SK-N-SH (cell line): ENCODE measurements at regions not wholly inside any gene's neighbourhood (a gene's known extent, or its start where the extent isn't known, plus 50 kb on each side); places are given as distances from the start of the nearest gene placed in this dataset.
"Not testable (repeated sequence)": the region's sequence is repeated elsewhere in the genome, so short reads cannot be mapped to it uniquely, and the experiment has no call there.

ENCODE experiments used
- CTCF ChIA-PET: fragments of 300-600, 350-600 bp; formaldehyde crosslinking; extraction: SDS; loops from one replicate; lab custom pipeline; 2021; lab: Yijun Ruan, JAX
- POLR2A ChIA-PET: fragments of 350-600 bp; sonication (Branson Sonifier 250); formaldehyde crosslinking; extraction: SDS; loops from one replicate; lab custom pipeline; 2020; ENCODE audit warnings: antibody characterized with exemption, inconsistent platforms; lab: Yijun Ruan, JAX
- DNase-seq: peaks from one replicate; pipeline ENCODE4 v3.0.0; 2012
- H2AFZ ChIP-seq: fragments of 200-600 bp; sonication (generic); 2 replicates; pipeline ENCODE4 v1.8.1; 2016; ENCODE audit warnings: antibody characterized with exemption, mild to moderate bottlenecking, low read depth
- H3F3A ChIP-seq: fragments of 200-600 bp; sonication (generic); replicated peaks from 2 replicates; pipeline ENCODE3; 2016; ENCODE audit warnings: antibody characterized with exemption, mild to moderate bottlenecking; ENCODE audit not compliant: insufficient read depth
- H3K27ac ChIP-seq, 2 experiments: fragments of 200-500 bp in 1 of 2; fragments of 200-600 bp in 1 of 2; sonication (Bioruptor generic) in 1 of 2; sonication (generic), shearing (Covaris generic) in 1 of 2; 2 replicates each; pipeline versions ENCODE4 v1.5.1 to v1.6.1; 2014 to 2016; ENCODE audit warnings: low read depth in 2 of 2, inconsistent platforms in 1 of 2, low read length in 1 of 2, mild to moderate bottlenecking in 1 of 2, mixed read lengths in 1 of 2
- H3K27me3 ChIP-seq: fragments of 200-600 bp; sonication (generic), shearing (Covaris generic); 2 replicates; pipeline ENCODE4 v1.6.1; 2016; ENCODE audit warnings: mixed run types; ENCODE audit not compliant: insufficient read depth
- H3K36me3 ChIP-seq, 2 experiments: fragments of 200-500 bp in 1 of 2; fragments of 200-600 bp in 1 of 2; sonication (Bioruptor generic) in 1 of 2; sonication (generic) in 1 of 2; replicated peaks in 1 of 2; 2 replicates each; pipeline versions ENCODE3 to v1.5.1; 2014 to 2016; ENCODE audit warnings: low read length in 1 of 2, mild to moderate bottlenecking in 1 of 2; ENCODE audit not compliant: insufficient read depth in 2 of 2, control insufficient read depth in 1 of 2
- H3K4me1 ChIP-seq, 2 experiments: fragments of 200-500 bp in 1 of 2; fragments of 200-600 bp in 1 of 2; sonication (Bioruptor generic) in 1 of 2; sonication (generic), shearing (Covaris generic) in 1 of 2; 2 replicates each; pipeline versions ENCODE4 v1.5.1 to v1.6.1; 2014 to 2016; ENCODE audit warnings: low read depth in 1 of 2, low read length in 1 of 2, mixed run types in 1 of 2; ENCODE audit not compliant: insufficient read depth in 2 of 2, control insufficient read depth in 1 of 2
- H3K4me2 ChIP-seq: fragments of 200-600 bp; sonication (generic), shearing (Covaris generic); 2 replicates; pipeline ENCODE4 v1.6.1; 2017; ENCODE audit warnings: mixed run types
- H3K4me3 ChIP-seq, 2 experiments: fragments of 200-500 bp in 1 of 2; fragments of 200-600 bp in 1 of 2; sonication (Bioruptor generic) in 1 of 2; sonication (generic), shearing (Covaris generic) in 1 of 2; 2 replicates each; pipeline versions ENCODE4 v1.5.1 to v1.8.1; 2014 to 2016; ENCODE audit warnings: low read depth in 2 of 2, inconsistent platforms in 1 of 2, low read length in 1 of 2, mild to moderate bottlenecking in 1 of 2, mixed read lengths in 1 of 2, moderate library complexity in 1 of 2
- H3K79me2 ChIP-seq: fragments of 200-600 bp; sonication (generic); 2 replicates; pipeline ENCODE4 v1.8.1; 2017; ENCODE audit warnings: mild to moderate bottlenecking; ENCODE audit not compliant: insufficient read depth
- H3K9ac ChIP-seq: fragments of 200-600 bp; sonication (generic); 2 replicates; pipeline ENCODE4 v1.6.1; 2017; ENCODE audit warnings: mixed run types
- H3K9me2 ChIP-seq: fragments of 200-600 bp; sonication (generic); 2 replicates; pipeline ENCODE4 v1.6.1; 2017; ENCODE audit warnings: mixed run types
- H3K9me3 ChIP-seq: fragments of 200-600 bp; sonication (generic); 2 replicates; pipeline ENCODE4 v1.6.1; 2017; ENCODE audit warnings: mixed run types, mild to moderate bottlenecking, moderate library complexity
- H4K20me1 ChIP-seq: fragments of 200-600 bp; sonication (generic); 2 replicates; pipeline ENCODE4 v1.6.1; 2017; ENCODE audit warnings: mild to moderate bottlenecking, mixed run types; ENCODE audit not compliant: insufficient read depth
- CHD2 ChIP-seq: fragments of 150-350 bp; IDR thresholded peaks from 2 replicates; pipeline ENCODE4 v1.6.1; 2018; ENCODE audit warnings: low read length; ENCODE audit not compliant: partially characterized antibody
- ELF1 ChIP-seq: IDR thresholded peaks from 2 replicates; pipeline ENCODE4 v1.4.0; 2012
- EP300 ChIP-seq, 2 experiments: IDR thresholded peaks; 2 replicates each; pipeline versions ENCODE4 v1.4.0 to v1.6.1; 2012; ENCODE audit warnings: borderline replicate concordance in 1 of 2, low read depth in 1 of 2, low read length in 1 of 2
- EZH2phosphoT487 ChIP-seq: fragments of 200-600 bp; sonication (generic); IDR thresholded peaks from 2 replicates; pipeline ENCODE4 v1.6.1; 2017; ENCODE audit warnings: low read depth, mixed run types, mild to moderate bottlenecking, antibody characterized with exemption, moderate library complexity, borderline replicate concordance
- FOSL2 ChIP-seq: IDR thresholded peaks from 2 replicates; pipeline ENCODE4 v1.4.0; 2012; ENCODE audit warnings: low read depth, mild to moderate bottlenecking, moderate library complexity, borderline replicate concordance
- GABPA ChIP-seq: IDR thresholded peaks from 2 replicates; pipeline ENCODE4 v1.4.0; 2012; ENCODE audit warnings: low read depth, mild to moderate bottlenecking
- GATA2 ChIP-seq: sonication (generic); formaldehyde crosslinking; IDR thresholded peaks from 2 replicates; pipeline ENCODE4 v1.5.0; 2020; ENCODE audit warnings: mild to moderate bottlenecking, missing genetic modification reagents
- JUND ChIP-seq: IDR thresholded peaks from 2 replicates; pipeline ENCODE4 v1.4.0; 2012
- MAX ChIP-seq: IDR thresholded peaks from 2 replicates; pipeline ENCODE4 v1.4.0; 2012; ENCODE audit warnings: low read depth
- POLR2AphosphoS5 ChIP-seq: IDR thresholded peaks from 2 replicates; pipeline ENCODE4 v1.6.1; 2012; ENCODE audit warnings: low read depth, low read length
- RAD21 ChIP-seq: IDR thresholded peaks from 2 replicates; pipeline ENCODE4 v1.6.1; 2012; ENCODE audit warnings: mild to moderate bottlenecking, low read length
- RCOR1 ChIP-seq: fragments of 150-350 bp; IDR thresholded peaks from 2 replicates; pipeline ENCODE4 v1.6.1; 2017; ENCODE audit warnings: antibody characterized with exemption, low read length
- RFX5 ChIP-seq: IDR thresholded peaks from 2 replicates; pipeline ENCODE4 v1.6.1; 2012; ENCODE audit warnings: mild to moderate bottlenecking, improper control_type of control experiment, low read length
- SIN3A ChIP-seq: IDR thresholded peaks from 2 replicates; pipeline ENCODE4 v1.6.1; 2012; ENCODE audit warnings: low read depth, mild to moderate bottlenecking, low read length, moderate library complexity, borderline replicate concordance
- TCF12 ChIP-seq: IDR thresholded peaks from 2 replicates; pipeline ENCODE4 v1.4.0; 2012
- YY1 ChIP-seq: IDR thresholded peaks from 2 replicates; pipeline ENCODE4 v1.4.0; 2012; ENCODE audit warnings: low read depth, mild to moderate bottlenecking
- WGBS: methylation state at CpG from one replicate; pipeline ENCODE4 v1.1.6; 2017; ENCODE audit warnings: low lambda C conversion rate; 5-methylcytosine and 5-hydroxymethylcytosine counted together

- no peak overlapping the region for H3K27ac ChIP-seq
- WGBS = 35% methylated on average over 2 of the region's 2 CpGs
- H3K27me3 ChIP-seq = no peaks in the 10 kb centered on the region
- DNase-seq = no peak
- H3K9me3 ChIP-seq = no peaks in the 10 kb centered on the region
- no peak for TF ChIP-seq GATA2 (CRISPR knock-in tag)
- no peak for TF ChIP-seq YY1
- TF ChIP-seq CHD2 = no peak
- TF ChIP-seq RAD21 = no peak
- no peak for TF ChIP-seq EZH2phosphoT487
- TF ChIP-seq RFX5 = no peak
- no peak for TF ChIP-seq RCOR1
- no peak for TF ChIP-seq EP300 (IDR thresholded peaks at IDR 0.05; ENCODE audit: borderline replicate concordance in 1 of 2, low read depth in 1 of 2, low read length in 1 of 2)
- TF ChIP-seq TCF12 = no peak
- no peak for TF ChIP-seq FOSL2
- no peaks in the 10 kb centered on the region for H3K36me3 ChIP-seq
- ChIA-PET POLR2A (no interaction called here), CTCF (interaction anchor here (2.8 kb wide), 1 partner anchor 16 kb away, joined by 11 read pairs; no protein-coding TSS in a partner anchor)
- no peaks in the 10 kb centered on the region for H4K20me1 ChIP-seq
- H3K4me3 ChIP-seq = no peak overlapping the region
- no peaks in the 10 kb centered on the region for H3K9me2 ChIP-seq
- H3K4me2 ChIP-seq = no peak overlapping the region
- no peak overlapping the region for H2AFZ ChIP-seq
- no peaks in the 10 kb centered on the region for H3F3A ChIP-seq
- no peaks in the 10 kb centered on the region for H3K4me1 ChIP-seq
- no peaks in the 10 kb centered on the region for H3K79me2 ChIP-seq
- no peak overlapping the region for H3K9ac ChIP-seq
These were observed 1116.0 kb upstream of the TENM3 start for GRCh38 chr4:181127171-181127570.

GRCh38 chr4:181130317-181130716 is 1112.9 kb upstream of the TENM3 start:
- POLR2A ChIA-PET, H3K36me3 ChIP-seq, H3K9me3 ChIP-seq, H3K4me1 ChIP-seq, CTCF ChIA-PET, H3K27ac ChIP-seq, H3K9me2 ChIP-seq, H3K4me2 ChIP-seq, H3K27me3 ChIP-seq, H3K9ac ChIP-seq, H2AFZ ChIP-seq, H4K20me1 ChIP-seq, H3F3A ChIP-seq, H3K79me2 ChIP-seq, DNase-seq, H3K4me3 ChIP-seq: not testable (repeated sequence)
- 23% methylated on average over 6 of the region's 7 CpGs for WGBS

GRCh38 chr4:181137351-181137750 is 1105.9 kb upstream of the TENM3 start:
- H3K79me2 ChIP-seq = no peaks in the 10 kb centered on the region
- no peaks in the 10 kb centered on the region for H4K20me1 ChIP-seq
- ChIA-PET CTCF (interaction anchor here (0.8 to 1.0 kb wide), 2 partner anchors 11 to 376 kb away, joined by 3 to 4 read pairs; no protein-coding TSS in a partner anchor), POLR2A (no interaction called here)
- DNase-seq = no peak
- no peak overlapping the region for H3K27ac ChIP-seq
- no peaks in the 10 kb centered on the region for H3K9me2 ChIP-seq
- no peak overlapping the region for H2AFZ ChIP-seq
- no peak overlapping the region for H3K9ac ChIP-seq
- no peaks in the 10 kb centered on the region for H3K27me3 ChIP-seq
- no peaks in the 10 kb centered on the region for H3K4me1 ChIP-seq
- WGBS = 41% methylated on average over 3 of the region's 3 CpGs
- H3K36me3 ChIP-seq = no peaks in the 10 kb centered on the region
- no peak overlapping the region for H3K4me2 ChIP-seq
- H3F3A ChIP-seq = no peaks in the 10 kb centered on the region
- H3K9me3 ChIP-seq = no peaks in the 10 kb centered on the region
- TF ChIP-seq GABPA (no peak), RAD21 (no peak), ELF1 (no peak), MAX (no peak), YY1 (no peak), TCF12 (no peak), EP300 (IDR thresholded peaks at IDR 0.05; ENCODE audit: borderline replicate concordance in 1 of 2, low read depth in 1 of 2, low read length in 1 of 2) (no peak), POLR2AphosphoS5 (no peak), EZH2phosphoT487 (no peak), CHD2 (no peak), JUND (no peak), SIN3A (no peak)
- H3K4me3 ChIP-seq = no peak overlapping the region
